ENCODE measurements at regions not wholly inside any gene's neighbourhood (a gene's known extent, or its start where the extent isn't known, plus 50 kb on each side); places are given as distances from the start of the nearest gene placed in this dataset.
A peak's percentile ranks its signal among the peaks of the same experiment; 100 is the strongest.

- DNase-seq (ENCODE audit: low spot score) = peak; percentile 30
Measured at GRCh38 chr2:216777637-216778273, 82.1 kb downstream of the TNP1 start.

GRCh38 chr2:216776066-216776850 is 80.9 kb upstream of the IGFBP5 start:
- in situ Hi-C loops (cut with HindIII; ENCODE audit: low sequenced_read_pairs) = no loop called here

More at GRCh38 chr2:216777637-216778273, 82.1 kb downstream of the TNP1 start:
- in situ Hi-C loops (cut with HindIII; ENCODE audit: low sequenced_read_pairs) = no loop called here

GRCh38 chr2:216775043-216775453 is 79.7 kb upstream of the IGFBP5 start:
- in situ Hi-C loops (cut with HindIII; ENCODE audit: low sequenced_read_pairs) = no loop called here
- DNase-seq (ENCODE audit: low spot score) = no peak

More at GRCh38 chr2:216776066-216776850, 80.9 kb upstream of the IGFBP5 start:
- DNase-seq (ENCODE audit: low spot score) = no peak

GRCh38 chr2:216774620-216775019 is 79.3 kb upstream of the IGFBP5 start:
- in situ Hi-C loops (cut with HindIII; ENCODE audit: low sequenced_read_pairs) = no loop called here
- no peak for DNase-seq (ENCODE audit: low spot score)

- in situ Hi-C loops (cut with HindIII; ENCODE audit: low sequenced_read_pairs) = no loop called here
- no peak for DNase-seq (ENCODE audit: low spot score)
Measured at GRCh38 chr2:216774180-216774579, 78.8 kb upstream of the IGFBP5 start.

- in situ Hi-C loops (cut with HindIII; ENCODE audit: low sequenced_read_pairs) = no loop called here
Measured at GRCh38 chr2:216773072-216773471, 77.7 kb upstream of the IGFBP5 start.

GRCh38 chr2:216770717-216771116 is 75.4 kb upstream of the IGFBP5 start:
- in situ Hi-C loops (cut with HindIII; ENCODE audit: low sequenced_read_pairs) = no loop called here
- DNase-seq (ENCODE audit: low spot score) = no peak

More at GRCh38 chr2:216773072-216773471, 77.7 kb upstream of the IGFBP5 start:
- peak; percentile 35 for DNase-seq (ENCODE audit: low spot score)

- no peak for DNase-seq (ENCODE audit: low spot score)
- in situ Hi-C loops (cut with HindIII; ENCODE audit: low sequenced_read_pairs) = no loop called here
Measured at GRCh38 chr2:216770050-216770449, 74.7 kb upstream of the IGFBP5 start.

- in situ Hi-C loops (cut with HindIII; ENCODE audit: low sequenced_read_pairs) = no loop called here
- DNase-seq (ENCODE audit: low spot score) = no peak
Measured at GRCh38 chr2:216769626-216770025, 74.3 kb upstream of the IGFBP5 start.

GRCh38 chr2:216768908-216769411 is 73.6 kb upstream of the IGFBP5 start:
- DNase-seq (ENCODE audit: low spot score) = no peak

GRCh38 chr2:216765761-216766262 is 70.5 kb upstream of the IGFBP5 start:
- DNase-seq (ENCODE audit: low spot score) = no peak
- in situ Hi-C loops (cut with HindIII; ENCODE audit: low sequenced_read_pairs) = no loop called here

More at GRCh38 chr2:216768908-216769411, 73.6 kb upstream of the IGFBP5 start:
- in situ Hi-C loops (cut with HindIII; ENCODE audit: low sequenced_read_pairs) = no loop called here

GRCh38 chr2:216763396-216763795 is 68.0 kb upstream of the IGFBP5 start:
- DNase-seq (ENCODE audit: low spot score) = no peak
- in situ Hi-C loops (cut with HindIII; ENCODE audit: low sequenced_read_pairs) = no loop called here

- no peak for DNase-seq (ENCODE audit: low spot score)
Measured at GRCh38 chr2:216761809-216762208, 66.5 kb upstream of the IGFBP5 start.

GRCh38 chr2:216761133-216761532 is 65.8 kb upstream of the IGFBP5 start:
- no peak for DNase-seq (ENCODE audit: low spot score)
- in situ Hi-C loops (cut with HindIII; ENCODE audit: low sequenced_read_pairs) = no loop called here

More at GRCh38 chr2:216761809-216762208, 66.5 kb upstream of the IGFBP5 start:
- in situ Hi-C loops (cut with HindIII; ENCODE audit: low sequenced_read_pairs) = no loop called here

- in situ Hi-C loops (cut with HindIII; ENCODE audit: low sequenced_read_pairs) = no loop called here
- DNase-seq (ENCODE audit: low spot score) = no peak
Measured at GRCh38 chr2:216758256-216759155, 63.2 kb upstream of the IGFBP5 start.

GRCh38 chr2:216757532-216757931 is 62.2 kb upstream of the IGFBP5 start:
- in situ Hi-C loops (cut with HindIII; ENCODE audit: low sequenced_read_pairs) = no loop called here
- no peak for DNase-seq (ENCODE audit: low spot score)

- no peak for DNase-seq (ENCODE audit: low spot score)
- in situ Hi-C loops (cut with HindIII; ENCODE audit: low sequenced_read_pairs) = no loop called here
Measured at GRCh38 chr2:216756435-216756834, 61.1 kb upstream of the IGFBP5 start.

- in situ Hi-C loops (cut with HindIII; ENCODE audit: low sequenced_read_pairs) = no loop called here
- no peak for DNase-seq (ENCODE audit: low spot score)
Measured at GRCh38 chr2:216754812-216755211, 59.5 kb upstream of the IGFBP5 start.

GRCh38 chr2:216754336-216754735 is 59.0 kb upstream of the IGFBP5 start:
- in situ Hi-C loops (cut with HindIII; ENCODE audit: low sequenced_read_pairs) = no loop called here
- no peak for DNase-seq (ENCODE audit: low spot score)

Measured in G401 (cell line).